SK-N-SH (cell line): ENCODE measurements at regions not wholly inside any gene's neighbourhood (a gene's known extent, or its start where the extent isn't known, plus 50 kb on each side); places are given as distances from the start of the nearest gene placed in this dataset.

Experiments used
- CTCF ChIP-seq: fragments of 200-600 bp; sonication (generic); IDR thresholded peaks from 2 replicates; pipeline ENCODE4 v1.6.1; 2017; ENCODE audit warnings: antibody characterized with exemption, mild to moderate bottlenecking, moderate library complexity
- EP300 ChIP-seq, 2 experiments: IDR thresholded peaks; 2 replicates each; pipeline versions ENCODE4 v1.4.0 to v1.6.1; 2012; ENCODE audit warnings: borderline replicate concordance in 1 of 2, low read depth in 1 of 2, low read length in 1 of 2
- EZH2phosphoT487 ChIP-seq: fragments of 200-600 bp; sonication (generic); IDR thresholded peaks from 2 replicates; pipeline ENCODE4 v1.6.1; 2017; ENCODE audit warnings: low read depth, mixed run types, mild to moderate bottlenecking, antibody characterized with exemption, moderate library complexity, borderline replicate concordance
- FOXJ3 ChIP-seq: sonication (generic); formaldehyde crosslinking; IDR thresholded peaks from 2 replicates; pipeline ENCODE4 v1.5.1; 2020; ENCODE audit warnings: mild to moderate bottlenecking, missing genetic modification reagents
- JUND ChIP-seq: IDR thresholded peaks from 2 replicates; pipeline ENCODE4 v1.4.0; 2012
- MXI1 ChIP-seq: IDR thresholded peaks from 2 replicates; pipeline ENCODE4 v1.6.1; 2012; ENCODE audit warnings: mild to moderate bottlenecking, low read depth, low read length, improper control_type of control experiment
- NFIC ChIP-seq: IDR thresholded peaks from 2 replicates; pipeline ENCODE4 v1.4.0; 2012; ENCODE audit warnings: borderline replicate concordance
- POLR2AphosphoS5 ChIP-seq: IDR thresholded peaks from 2 replicates; pipeline ENCODE4 v1.6.1; 2012; ENCODE audit warnings: low read depth, low read length
- RAD21 ChIP-seq: IDR thresholded peaks from 2 replicates; pipeline ENCODE4 v1.6.1; 2012; ENCODE audit warnings: mild to moderate bottlenecking, low read length
- SMC3 ChIP-seq: IDR thresholded peaks from 2 replicates; pipeline ENCODE4 v1.6.1; 2012; ENCODE audit warnings: low read depth, low read length, improper control_type of control experiment
- ZBTB33 ChIP-seq: IDR thresholded peaks from 2 replicates; pipeline ENCODE4 v1.4.0; 2012; ENCODE audit warnings: low read depth, borderline replicate concordance
- TF ChIP-seq, protein P1 (sequence below): IDR thresholded peaks from 2 replicates; pipeline ENCODE4 v1.4.0; 2012; ENCODE audit warnings: low read depth

- TF ChIP-seq CTCF (no peak), EZH2phosphoT487 (no peak), ZBTB33 (no peak), FOXJ3 (no peak), JUND (no peak), MXI1 (no peak), SMC3 (no peak), POLR2AphosphoS5 (no peak), RAD21 (no peak), EP300 (IDR thresholded peaks at IDR 0.05; ENCODE audit: borderline replicate concordance in 1 of 2, low read depth in 1 of 2, low read length in 1 of 2) (no peak), NFIC (no peak)
- TF ChIP-seq, protein P1, sequence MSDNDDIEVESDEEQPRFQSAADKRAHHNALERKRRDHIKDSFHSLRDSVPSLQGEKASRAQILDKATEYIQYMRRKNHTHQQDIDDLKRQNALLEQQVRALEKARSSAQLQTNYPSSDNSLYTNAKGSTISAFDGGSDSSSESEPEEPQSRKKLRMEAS: no peak
Measured at GRCh38 chr5:53397141-53397757, 83.2 kb upstream of the FST start.
